GM23338 (cell line): ENCODE measurements at regions not wholly inside any gene's neighbourhood (a gene's known extent, or its start where the extent isn't known, plus 50 kb on each side); places are given as distances from the start of the nearest gene placed in this dataset.
"Not testable (repeated sequence)": the region's sequence is repeated elsewhere in the genome, so short reads cannot be mapped to it uniquely, and the experiment has no call there.

Experiments used
- CREB1 ChIP-seq: fragments of 250-450 bp; sonication (Bioruptor Pico); IDR thresholded peaks from 2 replicates; pipeline ENCODE4 v1.5.0; 2020; ENCODE audit warnings: low read depth, mild to moderate bottlenecking, moderate library complexity
- EZH2 ChIP-seq: fragments of 200-600 bp; sonication (generic); IDR thresholded peaks from one replicate; pipeline ENCODE4 v1.8.0; 2017; ENCODE audit warnings: antibody characterized with exemption, mild to moderate bottlenecking, low read depth; ENCODE audit not compliant: unreplicated experiment
- EZH2phosphoT487 ChIP-seq: fragments of 200-600 bp; sonication (generic); IDR thresholded peaks from one replicate; pipeline ENCODE4 v1.8.1; 2018; ENCODE audit warnings: antibody characterized with exemption; ENCODE audit not compliant: unreplicated experiment
- JUNB ChIP-seq: IDR thresholded peaks from one replicate; pipeline ENCODE4 v1.6.1; 2016; ENCODE audit warnings: antibody characterized with exemption; ENCODE audit not compliant: unreplicated experiment
- POLR2AphosphoS5 ChIP-seq: IDR thresholded peaks from 2 replicates; pipeline ENCODE4 v1.6.1; 2016; ENCODE audit warnings: antibody characterized with exemption, low read depth
- TF ChIP-seq, protein P1 (sequence below), 2 experiments: fragments of 200-600 bp in 1 of 2; sonication (generic) in 1 of 2; conservative IDR thresholded peaks; 2 replicates each; pipeline versions ENCODE4 v1.5.1 to v1.6.1; 2016 to 2017; ENCODE audit warnings: antibody characterized with exemption in 2 of 2, low read depth in 2 of 2, mild to moderate bottlenecking in 2 of 2, moderate library complexity in 1 of 2
- TF ChIP-seq, protein P2 (sequence below): IDR thresholded peaks from 2 replicates; pipeline ENCODE4 v1.6.1; 2016; ENCODE audit warnings: antibody characterized with exemption

- not testable (repeated sequence) for TF ChIP-seq EZH2phosphoT487; EZH2; POLR2AphosphoS5; JUNB; CREB1 (CRISPR knock-in tag)
- TF ChIP-seq, protein P1, sequence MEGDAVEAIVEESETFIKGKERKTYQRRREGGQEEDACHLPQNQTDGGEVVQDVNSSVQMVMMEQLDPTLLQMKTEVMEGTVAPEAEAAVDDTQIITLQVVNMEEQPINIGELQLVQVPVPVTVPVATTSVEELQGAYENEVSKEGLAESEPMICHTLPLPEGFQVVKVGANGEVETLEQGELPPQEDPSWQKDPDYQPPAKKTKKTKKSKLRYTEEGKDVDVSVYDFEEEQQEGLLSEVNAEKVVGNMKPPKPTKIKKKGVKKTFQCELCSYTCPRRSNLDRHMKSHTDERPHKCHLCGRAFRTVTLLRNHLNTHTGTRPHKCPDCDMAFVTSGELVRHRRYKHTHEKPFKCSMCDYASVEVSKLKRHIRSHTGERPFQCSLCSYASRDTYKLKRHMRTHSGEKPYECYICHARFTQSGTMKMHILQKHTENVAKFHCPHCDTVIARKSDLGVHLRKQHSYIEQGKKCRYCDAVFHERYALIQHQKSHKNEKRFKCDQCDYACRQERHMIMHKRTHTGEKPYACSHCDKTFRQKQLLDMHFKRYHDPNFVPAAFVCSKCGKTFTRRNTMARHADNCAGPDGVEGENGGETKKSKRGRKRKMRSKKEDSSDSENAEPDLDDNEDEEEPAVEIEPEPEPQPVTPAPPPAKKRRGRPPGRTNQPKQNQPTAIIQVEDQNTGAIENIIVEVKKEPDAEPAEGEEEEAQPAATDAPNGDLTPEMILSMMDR (conservative IDR thresholded peaks at IDR 0.05; ENCODE audit: low read depth in 2 of 2), result not testable (repeated sequence)
- TF ChIP-seq, protein P2, sequence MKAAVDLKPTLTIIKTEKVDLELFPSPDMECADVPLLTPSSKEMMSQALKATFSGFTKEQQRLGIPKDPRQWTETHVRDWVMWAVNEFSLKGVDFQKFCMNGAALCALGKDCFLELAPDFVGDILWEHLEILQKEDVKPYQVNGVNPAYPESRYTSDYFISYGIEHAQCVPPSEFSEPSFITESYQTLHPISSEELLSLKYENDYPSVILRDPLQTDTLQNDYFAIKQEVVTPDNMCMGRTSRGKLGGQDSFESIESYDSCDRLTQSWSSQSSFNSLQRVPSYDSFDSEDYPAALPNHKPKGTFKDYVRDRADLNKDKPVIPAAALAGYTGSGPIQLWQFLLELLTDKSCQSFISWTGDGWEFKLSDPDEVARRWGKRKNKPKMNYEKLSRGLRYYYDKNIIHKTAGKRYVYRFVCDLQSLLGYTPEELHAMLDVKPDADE, result not testable (repeated sequence)
Measured at GRCh38 chr4:138352446-138352845, 110.3 kb upstream of the SLC7A11 start.
